BE2C (cell line): ENCODE measurements at regions not wholly inside any gene's neighbourhood (a gene's known extent, or its start where the extent isn't known, plus 50 kb on each side); places are given as distances from the start of the nearest gene placed in this dataset.

Source experiments
- DNase-seq: peaks from one replicate; pipeline ENCODE4 v3.0.0-alpha.2; 2020
- H3K27me3 ChIP-seq: fragments of 250-450 bp; sonication (Bioruptor Pico); 2 replicates; pipeline ENCODE4 v1.5.1; 2020; ENCODE audit warnings: mild to moderate bottlenecking
- H3K36me3 ChIP-seq: fragments of 250-450 bp; sonication (Bioruptor Pico); 2 replicates; pipeline ENCODE4 v1.5.1; 2020; ENCODE audit warnings: mild to moderate bottlenecking
- H3K4me1 ChIP-seq: fragments of 250-450 bp; sonication (Bioruptor Pico); 2 replicates; pipeline ENCODE4 v1.5.1; 2020
- H3K4me3 ChIP-seq: 2 replicates; pipeline ENCODE4 v1.5.1; 2011; ENCODE audit warnings: low read depth, low read length
- H3K9me3 ChIP-seq: fragments of 250-450 bp; sonication (Bioruptor Pico); 2 replicates; pipeline ENCODE4 v1.5.1; 2020
- TF ChIP-seq, protein P1 (sequence below): IDR thresholded peaks from 2 replicates; pipeline ENCODE4 v1.5.1; 2012; ENCODE audit warnings: mild to moderate bottlenecking, low read depth, low read length

DNA sequence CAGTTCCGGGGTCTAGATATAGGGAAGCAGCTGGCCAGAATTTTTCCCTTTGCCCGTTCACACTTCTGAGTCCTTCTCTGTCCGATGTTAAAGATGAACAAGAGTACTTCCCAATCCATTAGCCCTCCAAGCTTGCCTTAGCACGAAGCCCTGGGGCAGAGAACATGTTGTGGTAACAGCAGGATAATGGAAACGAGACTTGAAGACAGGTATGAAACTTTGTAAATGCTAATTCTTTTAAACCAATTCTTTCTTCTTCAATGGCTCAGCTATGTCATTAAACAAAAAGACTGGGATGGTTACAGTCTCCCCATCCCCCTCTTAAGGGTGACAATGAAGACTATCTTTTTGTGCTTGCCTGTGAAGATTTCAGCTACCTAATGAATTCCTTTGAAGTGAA is 218.5 kb downstream of the PLA2G4A start:
- DNase-seq: no peak
- no peak overlapping the region for H3K4me3 ChIP-seq
- H3K27me3 ChIP-seq: no peaks in the 10 kb centered on the region
- no peaks in the 10 kb centered on the region for H3K36me3 ChIP-seq
- no peaks in the 10 kb centered on the region for H3K4me1 ChIP-seq
- TF ChIP-seq, protein P1, sequence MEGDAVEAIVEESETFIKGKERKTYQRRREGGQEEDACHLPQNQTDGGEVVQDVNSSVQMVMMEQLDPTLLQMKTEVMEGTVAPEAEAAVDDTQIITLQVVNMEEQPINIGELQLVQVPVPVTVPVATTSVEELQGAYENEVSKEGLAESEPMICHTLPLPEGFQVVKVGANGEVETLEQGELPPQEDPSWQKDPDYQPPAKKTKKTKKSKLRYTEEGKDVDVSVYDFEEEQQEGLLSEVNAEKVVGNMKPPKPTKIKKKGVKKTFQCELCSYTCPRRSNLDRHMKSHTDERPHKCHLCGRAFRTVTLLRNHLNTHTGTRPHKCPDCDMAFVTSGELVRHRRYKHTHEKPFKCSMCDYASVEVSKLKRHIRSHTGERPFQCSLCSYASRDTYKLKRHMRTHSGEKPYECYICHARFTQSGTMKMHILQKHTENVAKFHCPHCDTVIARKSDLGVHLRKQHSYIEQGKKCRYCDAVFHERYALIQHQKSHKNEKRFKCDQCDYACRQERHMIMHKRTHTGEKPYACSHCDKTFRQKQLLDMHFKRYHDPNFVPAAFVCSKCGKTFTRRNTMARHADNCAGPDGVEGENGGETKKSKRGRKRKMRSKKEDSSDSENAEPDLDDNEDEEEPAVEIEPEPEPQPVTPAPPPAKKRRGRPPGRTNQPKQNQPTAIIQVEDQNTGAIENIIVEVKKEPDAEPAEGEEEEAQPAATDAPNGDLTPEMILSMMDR: no peak
- H3K9me3 ChIP-seq: no peaks in the 10 kb centered on the region

GRCh38 chr1:187051618-187052232 is 223.0 kb downstream of the PLA2G4A start:
- Histone ChIP-seq H3K4me3 (no peak overlapping the region), H3K27me3 (no peaks in the 10 kb centered on the region), H3K4me1 (peaks cover 5% of the 10 kb centered on the region), H3K36me3 (no peaks in the 10 kb centered on the region), H3K9me3 (no peaks in the 10 kb centered on the region)
- DNase-seq: no peak
- TF ChIP-seq, protein P1: peak; percentile 63

DNA sequence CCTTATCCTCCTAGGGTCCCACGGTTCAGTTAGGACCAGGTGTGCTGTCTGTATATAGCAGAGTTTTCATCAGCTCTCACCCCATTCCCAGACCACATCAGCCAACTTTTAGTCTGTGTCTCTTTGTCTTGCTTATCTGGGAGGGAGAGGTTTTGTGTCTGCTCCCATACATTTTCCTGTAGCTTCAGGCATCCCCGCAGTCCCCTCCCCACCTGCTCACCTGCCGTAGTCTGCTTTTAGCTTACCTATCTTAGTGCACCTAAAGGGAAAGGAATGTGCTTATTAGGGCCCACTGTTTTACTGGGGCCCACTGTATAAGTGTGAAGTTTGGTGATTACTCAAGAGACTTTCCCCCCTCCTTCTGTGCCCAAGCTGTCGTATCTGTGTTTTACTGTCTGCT is 225.1 kb downstream of the PLA2G4A start:
- no peaks in the 10 kb centered on the region for H3K36me3 ChIP-seq
- DNase-seq: no peak
- H3K4me1 ChIP-seq: peaks cover 5% of the 10 kb centered on the region
- H3K27me3 ChIP-seq: no peaks in the 10 kb centered on the region
- no peak overlapping the region for H3K4me3 ChIP-seq
- TF ChIP-seq, protein P1: no peak
- H3K9me3 ChIP-seq: no peaks in the 10 kb centered on the region

DNA sequence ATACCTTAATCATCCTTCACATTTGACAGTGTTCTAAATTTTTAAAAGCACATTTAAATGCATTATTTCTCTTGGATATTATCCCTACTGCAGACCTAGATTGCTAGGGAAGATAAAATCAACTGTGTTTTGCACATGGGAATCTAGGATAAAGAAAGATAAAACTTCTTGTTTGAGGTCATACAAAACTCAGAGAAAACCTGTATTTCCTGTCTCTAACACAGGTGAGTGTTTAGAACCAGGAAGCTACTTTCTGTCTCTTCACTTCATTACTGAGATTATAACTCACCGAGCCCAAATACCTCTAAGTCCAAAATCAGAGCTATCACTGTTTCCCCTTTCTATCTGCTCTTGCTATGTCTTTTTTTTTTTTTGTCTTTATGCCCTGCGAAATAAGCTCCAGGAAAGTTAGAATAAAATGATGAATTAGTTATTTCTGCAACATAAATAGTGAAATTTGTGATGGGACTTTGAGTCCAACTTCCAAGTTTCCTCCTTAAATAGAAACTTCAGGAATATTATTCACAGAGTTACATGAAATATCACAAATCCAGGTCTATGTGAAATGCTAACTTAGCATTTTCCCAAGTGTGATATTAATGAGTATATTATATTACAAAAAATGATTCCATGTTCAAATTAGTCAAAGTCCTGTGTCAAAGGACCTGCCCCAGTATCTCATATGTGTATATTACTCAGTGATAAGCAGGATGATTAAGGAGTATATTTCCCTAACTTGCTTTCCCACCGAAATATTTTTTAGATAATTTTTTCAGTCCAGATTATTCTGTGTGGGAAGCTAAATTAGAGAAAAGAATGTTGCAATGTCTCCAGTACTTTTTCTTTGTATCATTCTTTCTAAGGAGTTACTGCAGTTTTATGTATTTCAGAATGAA is 226.4 kb downstream of the PLA2G4A start:
- H3K4me1 ChIP-seq: peaks cover 5% of the 10 kb centered on the region
- H3K9me3 ChIP-seq: no peaks in the 10 kb centered on the region
- DNase-seq: no peak
- H3K27me3 ChIP-seq: no peaks in the 10 kb centered on the region
- H3K4me3 ChIP-seq: no peak overlapping the region
- H3K36me3 ChIP-seq: no peaks in the 10 kb centered on the region
- TF ChIP-seq, protein P1: no peak

DNA sequence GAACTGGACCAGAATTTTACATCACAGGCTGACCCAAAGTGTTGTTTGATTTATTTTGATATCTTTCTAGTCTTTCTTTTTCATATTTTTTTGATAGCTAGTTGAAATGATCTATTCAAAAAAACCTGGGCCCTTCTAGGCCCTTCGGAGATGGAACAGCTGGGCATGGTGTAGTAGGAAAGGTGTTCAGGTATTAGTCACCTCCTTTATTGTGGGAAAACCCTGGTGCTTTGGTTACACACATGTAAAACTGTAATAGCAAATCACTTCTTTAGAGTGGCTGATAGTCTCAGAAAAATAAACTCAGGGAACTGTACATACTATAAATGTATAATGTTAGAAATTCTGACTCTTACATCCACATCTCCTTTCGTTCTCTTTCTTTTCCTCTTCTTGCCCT is 234.5 kb downstream of the PLA2G4A start:
- Histone ChIP-seq H3K27me3 (no peaks in the 10 kb centered on the region), H3K9me3 (no peaks in the 10 kb centered on the region), H3K4me3 (no peak overlapping the region), H3K4me1 (no peaks in the 10 kb centered on the region), H3K36me3 (no peaks in the 10 kb centered on the region)
- TF ChIP-seq, protein P1: no peak
- no peak for DNase-seq

- Histone ChIP-seq H3K4me3 (no peak overlapping the region), H3K9me3 (no peaks in the 10 kb centered on the region), H3K36me3 (no peaks in the 10 kb centered on the region), H3K27me3 (no peaks in the 10 kb centered on the region), H3K4me1 (no peaks in the 10 kb centered on the region; the same call in 1 of the 2 replicates)
- TF ChIP-seq, protein P1: no peak
- peak; percentile 68 for DNase-seq
Observed at GRCh38 chr1:187067160-187067559, 238.4 kb downstream of the PLA2G4A start.
